H1 (cell line): ENCODE measurements at regions not wholly inside any gene's neighbourhood (a gene's known extent, or its start where the extent isn't known, plus 50 kb on each side); places are given as distances from the start of the nearest gene placed in this dataset.

Experiments used
- CTCF ChIA-PET: fragments of 300-600 bp; sonication (Branson Sonifier 250); formaldehyde crosslinking; loops from one replicate; lab custom pipeline; 2021; ENCODE audit not compliant: partially characterized antibody; lab: Charles Lee
- POLR2A ChIA-PET: fragments of 300-600 bp; sonication (Branson Sonifier 250); formaldehyde crosslinking; loops from one replicate; lab custom pipeline; 2021; ENCODE audit warnings: inconsistent platforms; ENCODE audit not compliant: partially characterized antibody; lab: Charles Lee
- DNase-seq, 2 experiments: peaks; one replicate each; pipeline versions ENCODE4 v3.0.0 to v3.0.0-alpha.2; 2010 to 2022; ENCODE audit warnings: low spot score in 2 of 2, low read depth in 1 of 2, mixed read lengths in 1 of 2
- FAIRE-seq: peaks from 2 replicates; lab custom pipeline; 2011; peaks lifted over from hg19 to GRCh38; lab: Jason Lieb, UNC
- H2AFZ ChIP-seq: 2 replicates; pipeline ENCODE4 v1.8.1; 2012; ENCODE audit warnings: low read length, inconsistent platforms
- H2AK5ac ChIP-seq: 2 replicates; pipeline ENCODE4 v1.6.1; 2013; ENCODE audit warnings: low read depth, low read length
- H2BK120ac ChIP-seq: replicated peaks from 2 replicates; pipeline ENCODE3; 2013; ENCODE audit warnings: low read depth, low read length, inconsistent platforms
- H2BK12ac ChIP-seq: 2 replicates; pipeline ENCODE4 v1.6.1; 2013; ENCODE audit warnings: low read depth, low read length
- H2BK15ac ChIP-seq: 2 replicates; pipeline ENCODE4 v1.6.1; 2013; ENCODE audit warnings: low read length
- H2BK20ac ChIP-seq: 2 replicates; pipeline ENCODE4 v1.6.1; 2013; ENCODE audit warnings: low read length
- H2BK5ac ChIP-seq: 2 replicates; pipeline ENCODE4 v1.6.1; 2013; ENCODE audit warnings: low read depth, low read length
- H3K14ac ChIP-seq: 2 replicates; pipeline ENCODE4 v1.6.1; 2013; ENCODE audit warnings: inconsistent platforms; ENCODE audit not compliant: insufficient read length
- H3K18ac ChIP-seq: 2 replicates; pipeline ENCODE4 v1.6.1; 2013; ENCODE audit warnings: low read length; ENCODE audit errors: extremely low read depth
- H3K23ac ChIP-seq: 2 replicates; pipeline ENCODE4 v1.6.1; 2013; ENCODE audit warnings: inconsistent platforms; ENCODE audit not compliant: insufficient read length
- H3K23me2 ChIP-seq: 2 replicates; pipeline ENCODE4 v1.6.1; 2013; ENCODE audit warnings: low read depth, low read length
- H3K27ac ChIP-seq: 2 replicates; pipeline ENCODE4 v1.6.1; 2011; ENCODE audit warnings: low read depth, low read length, inconsistent platforms
- H3K27me3 ChIP-seq, 4 experiments: replicated peaks in 1 of 4; 1 replicate in 1 of 4; 2 replicates in 3 of 4; pipeline versions ENCODE4 v1.6.1 to v1.8.1; 2011 to 2013; ENCODE audit warnings: low read length in 3 of 4, mild to moderate bottlenecking in 3 of 4, inconsistent platforms in 2 of 4, mixed read lengths in 2 of 4, moderate library complexity in 1 of 4; ENCODE audit not compliant: control insufficient read depth in 3 of 4, insufficient read depth in 3 of 4; ENCODE audit errors: extremely low read depth in 1 of 4
- H3K36me3 ChIP-seq, 4 experiments: 2 replicates each; pipeline versions ENCODE4 v1.6.1 to v1.8.1; 2011 to 2013; ENCODE audit warnings: mild to moderate bottlenecking in 4 of 4, low read length in 3 of 4, moderate library complexity in 2 of 4, control low read depth in 1 of 4, inconsistent platforms in 1 of 4; ENCODE audit not compliant: insufficient read depth in 4 of 4, control insufficient read depth in 2 of 4
- H3K4ac ChIP-seq: replicated peaks from 2 replicates; pipeline ENCODE3; 2013; ENCODE audit warnings: low read length, low read depth, mixed read lengths, inconsistent platforms; ENCODE audit not compliant: insufficient read length
- H3K4me1 ChIP-seq, 4 experiments: replicated peaks in 1 of 4; 1 replicate in 1 of 4; 2 replicates in 3 of 4; pipeline versions ENCODE4 v1.6.1 to v1.8.1; 2011 to 2013; ENCODE audit warnings: low read length in 3 of 4, inconsistent platforms in 2 of 4, mixed read lengths in 1 of 4; ENCODE audit not compliant: insufficient read depth in 4 of 4, control insufficient read depth in 3 of 4
- H3K4me2 ChIP-seq, 2 experiments: 2 replicates each; pipeline versions ENCODE4 v1.6.1 to v1.8.1; 2011 to 2013; ENCODE audit warnings: low read depth in 2 of 2, low read length in 2 of 2, control low read depth in 1 of 2, inconsistent platforms in 1 of 2, mild to moderate bottlenecking in 1 of 2; ENCODE audit not compliant: insufficient read depth in 1 of 2
- H3K4me3 ChIP-seq, 4 experiments: fragments of 200-600, 300-600 bp in 1 of 4; sonication (generic), shearing (Covaris generic), sonication (Bioruptor Twin) in 1 of 4; 2 replicates each; pipeline versions ENCODE4 v1.5.1 to v1.8.1; 2011 to 2016; ENCODE audit warnings: low read length in 4 of 4, low read depth in 3 of 4, control low read depth in 2 of 4, inconsistent platforms in 2 of 4, mild to moderate bottlenecking in 2 of 4, mixed read lengths in 1 of 4, moderate library complexity in 1 of 4; ENCODE audit not compliant: insufficient read depth in 2 of 4; ENCODE audit errors: extremely low read depth in 1 of 4
- H3K56ac ChIP-seq: replicated peaks from 2 replicates; pipeline ENCODE3; 2013; ENCODE audit warnings: low read depth, mild to moderate bottlenecking, mixed read lengths, low read length, inconsistent platforms; ENCODE audit not compliant: insufficient read length
- H3K79me1 ChIP-seq: 2 replicates; pipeline ENCODE4 v1.6.1; 2013; ENCODE audit warnings: low read depth, low read length, control low read depth
- H3K79me2 ChIP-seq, 2 experiments: 2 replicates each; pipeline versions ENCODE4 v1.6.1 to v1.8.1; 2012 to 2013; ENCODE audit warnings: low read length in 2 of 2, mild to moderate bottlenecking in 2 of 2, inconsistent platforms in 1 of 2; ENCODE audit not compliant: insufficient read depth in 2 of 2, control insufficient read depth in 1 of 2
- H3K9ac ChIP-seq, 4 experiments: replicated peaks in 1 of 4; 1 replicate in 1 of 4; 2 replicates in 3 of 4; pipeline versions ENCODE4 v1.6.1 to v1.8.1; 2011 to 2013; ENCODE audit warnings: low read depth in 3 of 4, low read length in 3 of 4, control low read depth in 2 of 4, mild to moderate bottlenecking in 2 of 4, moderate library complexity in 2 of 4, inconsistent platforms in 1 of 4; ENCODE audit errors: extremely low read depth in 1 of 4
- H3K9me3 ChIP-seq, 2 experiments: 2 replicates each; pipeline versions ENCODE4 v1.6.1 to v1.8.1; 2012 to 2013; ENCODE audit warnings: mild to moderate bottlenecking in 2 of 2, moderate library complexity in 2 of 2, control low read depth in 1 of 2, inconsistent platforms in 1 of 2, low read depth in 1 of 2, low read length in 1 of 2, mixed read lengths in 1 of 2; ENCODE audit not compliant: insufficient read depth in 2 of 2
- H4K20me1 ChIP-seq, 2 experiments: replicated peaks in 1 of 2; 2 replicates each; pipeline versions ENCODE3 to v1.8.1; 2011 to 2013; ENCODE audit warnings: inconsistent platforms in 2 of 2, low read length in 2 of 2, mild to moderate bottlenecking in 1 of 2; ENCODE audit not compliant: insufficient read depth in 2 of 2, control insufficient read depth in 1 of 2
- H4K5ac ChIP-seq: 2 replicates; pipeline ENCODE4 v1.6.1; 2013; ENCODE audit warnings: low read length, low read depth, mixed read lengths, inconsistent platforms; ENCODE audit not compliant: insufficient read length
- H4K8ac ChIP-seq: 2 replicates; pipeline ENCODE4 v1.8.0; 2013; ENCODE audit warnings: mild to moderate bottlenecking, moderate library complexity, low read length, inconsistent platforms; ENCODE audit not compliant: insufficient read depth; ENCODE audit errors: extremely low read depth
- H4K91ac ChIP-seq: replicated peaks from 2 replicates; pipeline ENCODE3; 2013; ENCODE audit warnings: low read length, mixed read lengths, inconsistent platforms; ENCODE audit not compliant: insufficient read length
- ATF3 ChIP-seq: IDR thresholded peaks from 2 replicates; pipeline ENCODE4 v1.6.1; 2011; ENCODE audit warnings: low read depth, mild to moderate bottlenecking, low read length; ENCODE audit not compliant: insufficient read depth
- CBX5 ChIP-seq: fragments of 300-800, 300-1000 bp; sonication (generic); IDR thresholded peaks from 2 replicates; pipeline ENCODE4 v1.7.1; 2016; ENCODE audit warnings: antibody characterized with exemption, low read length, low read depth
- E2F6 ChIP-seq: IDR thresholded peaks from 2 replicates; pipeline ENCODE4 v1.6.1; 2012; ENCODE audit warnings: inconsistent platforms
- GABPA ChIP-seq: IDR thresholded peaks from 2 replicates; pipeline ENCODE4 v1.6.1; 2011; ENCODE audit warnings: mild to moderate bottlenecking, low read length, moderate library complexity, borderline replicate concordance; ENCODE audit not compliant: insufficient read depth
- KDM4A ChIP-seq: IDR thresholded peaks from one replicate; pipeline ENCODE4 v1.7.1; 2012; ENCODE audit warnings: low read depth, mild to moderate bottlenecking, moderate library complexity, low read length, inconsistent platforms; ENCODE audit not compliant: severe bottlenecking
- POLR2A ChIP-seq, 2 experiments: IDR thresholded peaks; 1 replicate in 1 of 2; 2 replicates in 1 of 2; pipeline ENCODE4 v1.6.1; 2011; ENCODE audit warnings: low read depth in 2 of 2, low read length in 2 of 2, mild to moderate bottlenecking in 2 of 2; ENCODE audit errors: control extremely low read depth in 1 of 2
- POLR2AphosphoS5 ChIP-seq: IDR thresholded peaks from 2 replicates; pipeline ENCODE4 v1.6.1; 2011; ENCODE audit warnings: low read depth, low read length
- RNF2 ChIP-seq: fragments of 200-900, 300-1000 bp; sonication (generic); IDR thresholded peaks from 2 replicates; pipeline ENCODE4 v1.7.1; 2016; ENCODE audit warnings: borderline replicate concordance, low read depth, mild to moderate bottlenecking, antibody characterized with exemption, low read length; ENCODE audit not compliant: poor library complexity, severe bottlenecking; ENCODE audit errors: missing control alignments
- RXRA ChIP-seq: IDR thresholded peaks from 2 replicates; pipeline ENCODE4 v1.6.1; 2011; ENCODE audit warnings: low read depth, mild to moderate bottlenecking, low read length, moderate library complexity; ENCODE audit not compliant: insufficient read depth
- SIN3A ChIP-seq, 2 experiments: IDR thresholded peaks in 1 of 2; conservative IDR thresholded peaks in 1 of 2; 2 replicates each; pipeline ENCODE4 v1.6.1; 2011 to 2012; ENCODE audit warnings: low read length in 2 of 2, improper control_type of control experiment in 1 of 2, low read depth in 1 of 2, mild to moderate bottlenecking in 1 of 2
- SP4 ChIP-seq: IDR thresholded peaks from 2 replicates; pipeline ENCODE4 v1.6.1; 2012; ENCODE audit warnings: low read length, inconsistent platforms
- TEAD4 ChIP-seq: IDR thresholded peaks from 2 replicates; pipeline ENCODE4 v1.6.1; 2012; ENCODE audit warnings: low read depth, low read length, inconsistent platforms, mixed read lengths
- WGBS, 2 experiments: shearing (Covaris generic) in 1 of 2; methylation state at CpG; one replicate each; pipeline versions ENCODE4 v1.1.6 to v1.1.7; 2013 to 2015; ENCODE audit warnings: low lambda C conversion rate in 2 of 2, mixed read lengths in 2 of 2, inconsistent platforms in 1 of 2, low coverage in 1 of 2, missing lambda C conversion rate in 1 of 2; ENCODE audit not compliant: insufficient replicate concordance in 2 of 2, insufficient coverage in 1 of 2, insufficient read length in 1 of 2; ENCODE audit errors: extremely low coverage in 1 of 2, missing lambda C conversion rate in 1 of 2; 5-methylcytosine and 5-hydroxymethylcytosine counted together

- H4K5ac ChIP-seq: no peak overlapping the region
- ChIA-PET POLR2A (no interaction called here), CTCF (no interaction called here)
- H4K8ac ChIP-seq: no peak overlapping the region
- H4K91ac ChIP-seq: no peak overlapping the region
- H2BK5ac ChIP-seq: no peak overlapping the region
- no peak overlapping the region for H3K9ac ChIP-seq
- H3K14ac ChIP-seq: no peak overlapping the region
- peaks cover 0 to 1% of the 10 kb centered on the region in 2 experiments for H4K20me1 ChIP-seq
- no peak overlapping the region for H2BK20ac ChIP-seq
- H2BK120ac ChIP-seq: no peak overlapping the region
- no peaks in the 10 kb centered on the region for H3K4me1 ChIP-seq
- WGBS, 2 experiments: 88% methylated on average over 1 of the region's 1 CpG; no CpG with 5 or more reads in 1 of the 2 experiments
- H3K4me3 ChIP-seq: no peak overlapping the region
- no peak overlapping the region for H2AFZ ChIP-seq
- no peak overlapping the region for H3K4ac ChIP-seq
- no peak overlapping the region for H3K56ac ChIP-seq
- no peak overlapping the region for H3K18ac ChIP-seq
- H2AK5ac ChIP-seq: no peak overlapping the region
- no peak for FAIRE-seq
- H3K36me3 ChIP-seq: no peaks in the 10 kb centered on the region
- H3K27ac ChIP-seq: no peak overlapping the region
- DNase-seq: no peak
- H3K27me3 ChIP-seq: no peaks in the 10 kb centered on the region
- H2BK12ac ChIP-seq: no peak overlapping the region
- H3K23me2 ChIP-seq: no peaks in the 10 kb centered on the region
- TF ChIP-seq SIN3A (conservative IDR thresholded peaks at IDR 0.05 in 1 of 2, IDR thresholded peaks at IDR 0.05 in 1 of 2; ENCODE audit: low read depth in 1 of 2, low read length in 2 of 2) (no peak), KDM4A (no peak), E2F6 (no peak), ATF3 (no peak), RNF2 (no peak), SP4 (no peak), POLR2AphosphoS5 (no peak), POLR2A (IDR thresholded peaks at IDR 0.05; ENCODE audit: control extremely low read depth in 1 of 2, low read depth in 2 of 2, low read length in 2 of 2) (no peak), RXRA (no peak), CBX5 (no peak), GABPA (no peak), TEAD4 (no peak)
- H3K79me1 ChIP-seq: no peaks in the 10 kb centered on the region
- no peaks in the 10 kb centered on the region for H3K79me2 ChIP-seq
- H2BK15ac ChIP-seq: no peak overlapping the region
- no peak overlapping the region for H3K23ac ChIP-seq
- no peak overlapping the region for H3K4me2 ChIP-seq
- H3K9me3 ChIP-seq: no peaks in the 10 kb centered on the region
These were observed 202.5 kb upstream of the SLC8A1 start for GRCh38 chr2:40654346-40654745.
